ENCODE measurements at regions not wholly inside any gene's neighbourhood (a gene's known extent, or its start where the extent isn't known, plus 50 kb on each side); places are given as distances from the start of the nearest gene placed in this dataset.

GRCh38 chr13:59451236-59451635, 712.5 kb downstream of the DIAPH3 start (continued):
- no peak for TF ChIP-seq ZNF607 (CRISPR knock-in tag; IDR thresholded peaks at IDR 0.05; ENCODE audit: borderline replicate concordance)
- TF ChIP-seq PLRG1 (conservative IDR thresholded peaks at IDR 0.05) = no peak
- TF ChIP-seq KDM4B (CRISPR knock-in tag; IDR thresholded peaks at IDR 0.05) = no peak
- TF ChIP-seq ZNF589 (CRISPR knock-in tag; conservative IDR thresholded peaks at IDR 0.05) = no peak
- no peak for TF ChIP-seq FOXM1 (CRISPR knock-in tag; IDR thresholded peaks at IDR 0.05)

- H3K4me2 ChIP-seq (ENCODE audit: low read depth, low read length) = no peak overlapping the region
- H3K9ac ChIP-seq (ENCODE audit: insufficient read depth, low read depth, low read length) = no peak overlapping the region
- H4K20me1 ChIP-seq (ENCODE audit: insufficient read depth, low read length) = no peaks in the 10 kb centered on the region
- no peaks in the 10 kb centered on the region for H3K79me2 ChIP-seq (ENCODE audit: insufficient read depth, low read length)
- no peak overlapping the region for H2AFZ ChIP-seq (ENCODE audit: low read length)
- H3K36me3 ChIP-seq (replicated peaks in 1 of 2; ENCODE audit: control insufficient read depth in 1 of 2, insufficient read depth in 2 of 2, low read length in 2 of 2) = no peaks in the 10 kb centered on the region
- H3K27me3 ChIP-seq (ENCODE audit: control insufficient read depth in 1 of 2, insufficient read depth in 2 of 2, low read length in 2 of 2) = no peaks in the 10 kb centered on the region
- intact Hi-C loops (cut with micrococcal nuclease; ENCODE audit: unreplicated experiment) (no loop called here), in situ Hi-C loops (cut with HindIII; ENCODE audit: extremely low pct_ligation_motif_present, low pct_unique_long_range_greater_than_20kb) (no loop called here)
- no peak for DNase-seq (ENCODE audit: low spot score)
- no peak for TF ChIP-seq E2F5 (CRISPR knock-in tag; conservative IDR thresholded peaks at IDR 0.05)
- peak; percentile 65; the same call in 1 of the 2 replicates for TF ChIP-seq CEBPB (IDR thresholded peaks at IDR 0.05; ENCODE audit: borderline replicate concordance, low read depth, low read length)
- no peak for FAIRE-seq
- peaks cover 8% of the 10 kb centered on the region; the same call in 1 of the 2 replicates for H3K4me1 ChIP-seq (ENCODE audit: insufficient read depth, low read length)
- ChIA-PET CTCF (ENCODE audit: low intra/inter-chr PET ratio, low total read pairs) (no interaction called here), POLR2A (no interaction called here)
- no peaks in the 10 kb centered on the region for H3K9me3 ChIP-seq (ENCODE audit: low read length)
- BruUV-seq (replicated peaks) = no TSS peak
- no peak overlapping the region for H3K4me3 ChIP-seq (replicated peaks in 1 of 3; ENCODE audit: insufficient read depth in 1 of 3, low read depth in 2 of 3, low read length in 3 of 3)
- 12% methylated on average over 8 of the region's 8 CpGs for WGBS (ENCODE audit: low lambda C conversion rate)
- H3K27ac ChIP-seq (ENCODE audit: extremely low read length, insufficient read depth, low read length) = no peak overlapping the region
- peak; percentile 40; the same call in 1 of the 3 replicates for ATAC-seq
Measured at GRCh38 chr13:59452189-59452890, 711.4 kb downstream of the DIAPH3 start.

Data from HepG2 (cell line).